ENCODE measurements at regions not wholly inside any gene's neighbourhood (a gene's known extent, or its start where the extent isn't known, plus 50 kb on each side); places are given as distances from the start of the nearest gene placed in this dataset.

- H3K79me2 ChIP-seq (replicated peaks; ENCODE audit: insufficient read depth), result no peaks in the 10 kb centered on the region
- peaks cover 5% of the 10 kb centered on the region; the same call in 2 of the 3 replicates for H3K36me3 Mint-ChIP-seq (ENCODE audit: low read depth)
- no peak for DNase-seq (ENCODE audit: low spot score)
- H3K4me1 Mint-ChIP-seq, result no peaks in the 10 kb centered on the region
- H2AFZ ChIP-seq, result no peak overlapping the region
- no peaks in the 10 kb centered on the region for H3K36me3 ChIP-seq (ENCODE audit: insufficient read depth)
- no peaks in the 10 kb centered on the region for H3K4me1 ChIP-seq (ENCODE audit: insufficient read depth)
- H3K27ac Mint-ChIP-seq, result no peak overlapping the region
- H3K4me3 Mint-ChIP-seq, result no peak overlapping the region
- H3K9me2 ChIP-seq (ENCODE audit: insufficient read depth), result 0 out of 2 replicates have a peak, but pooled peaks cover 4% of the 10 kb centered on the region
- no peak for ATAC-seq
- H3K4me2 ChIP-seq, result no peak overlapping the region
- TF ChIP-seq CREB1 (CRISPR knock-in tag; IDR thresholded peaks at IDR 0.05; ENCODE audit: low read depth) (no peak), POLR2AphosphoS5 (IDR thresholded peaks at IDR 0.05; ENCODE audit: low read depth) (no peak), STAT1 (IDR thresholded peaks at IDR 0.05; ENCODE audit: unreplicated experiment) (no peak), ZNF331 (CRISPR knock-in tag; IDR thresholded peaks at IDR 0.05; ENCODE audit: low read depth) (no peak), EZH2phosphoT487 (IDR thresholded peaks at IDR 0.05; ENCODE audit: unreplicated experiment) (no peak), REST (IDR thresholded peaks at IDR 0.05; ENCODE audit: unreplicated experiment) (no peak), EZH2 (IDR thresholded peaks at IDR 0.05; ENCODE audit: low read depth, unreplicated experiment) (no peak), NANOG (IDR thresholded peaks at IDR 0.05; ENCODE audit: borderline replicate concordance) (no peak), ETS1 (IDR thresholded peaks at IDR 0.05) (no peak), ZNF114 (CRISPR knock-in tag; IDR thresholded peaks at IDR 0.05) (no peak)
- H3K27me3 Mint-ChIP-seq (ENCODE audit: insufficient read depth, low read depth, poor library complexity), result no peaks in the 10 kb centered on the region
- no peaks in the 10 kb centered on the region for H4K20me1 ChIP-seq (replicated peaks; ENCODE audit: insufficient read depth)
- H3F3A ChIP-seq (replicated peaks; ENCODE audit: low read depth), result no peaks in the 10 kb centered on the region
- no peak overlapping the region for H3K4me3 ChIP-seq
- H3K27ac ChIP-seq (ENCODE audit: low read depth), result no peak overlapping the region
- H3K27me3 ChIP-seq (ENCODE audit: insufficient read depth), result no peaks in the 10 kb centered on the region
- peaks cover 15% of the 10 kb centered on the region; the same call in 2 of the 3 replicates for H3K9me3 Mint-ChIP-seq
Measured at GRCh38 chr13:74866101-74866500, 615.9 kb downstream of the TBC1D4 start.

GRCh38 chr13:74865656-74866055 lies 616.3 kb downstream of the TBC1D4 start:
- H3K9me3 Mint-ChIP-seq, result peaks cover 15% of the 10 kb centered on the region; the same call in 2 of the 3 replicates
- H3K27me3 ChIP-seq (ENCODE audit: insufficient read depth), result no peaks in the 10 kb centered on the region
- H3K4me3 ChIP-seq, result no peak overlapping the region
- H3K27ac Mint-ChIP-seq, result no peak overlapping the region
- H3K4me2 ChIP-seq, result no peak overlapping the region
- no peaks in the 10 kb centered on the region for H3K79me2 ChIP-seq (replicated peaks; ENCODE audit: insufficient read depth)
- H2AFZ ChIP-seq, result no peak overlapping the region
- no peak overlapping the region for H3K4me3 Mint-ChIP-seq
- no peak overlapping the region for H3K27ac ChIP-seq (ENCODE audit: low read depth)
- H3K4me1 ChIP-seq (ENCODE audit: insufficient read depth), result no peaks in the 10 kb centered on the region
- DNase-seq (ENCODE audit: low spot score), result no peak
- H3K4me1 Mint-ChIP-seq, result no peaks in the 10 kb centered on the region
- no peak for ATAC-seq
- no peaks in the 10 kb centered on the region for H4K20me1 ChIP-seq (replicated peaks; ENCODE audit: insufficient read depth)
- 0 out of 2 replicates have a peak, but pooled peaks cover 4% of the 10 kb centered on the region for H3K9me2 ChIP-seq (ENCODE audit: insufficient read depth)
- peaks cover 5% of the 10 kb centered on the region; the same call in 2 of the 3 replicates for H3K36me3 Mint-ChIP-seq (ENCODE audit: low read depth)
- no peaks in the 10 kb centered on the region for H3K27me3 Mint-ChIP-seq (ENCODE audit: insufficient read depth, low read depth, poor library complexity)
- no peaks in the 10 kb centered on the region for H3K36me3 ChIP-seq (ENCODE audit: insufficient read depth)
- H3F3A ChIP-seq (replicated peaks; ENCODE audit: low read depth), result no peaks in the 10 kb centered on the region
- no peak for TF ChIP-seq ZNF462 (CRISPR knock-in tag; IDR thresholded peaks at IDR 0.05)
- no peak for TF ChIP-seq ZNF331 (CRISPR knock-in tag; IDR thresholded peaks at IDR 0.05; ENCODE audit: low read depth)
- no peak for TF ChIP-seq EZH2phosphoT487 (IDR thresholded peaks at IDR 0.05; ENCODE audit: unreplicated experiment)
